ENCODE measurements at regions not wholly inside any gene's neighbourhood (a gene's known extent, or its start where the extent isn't known, plus 50 kb on each side); places are given as distances from the start of the nearest gene placed in this dataset.
"Not testable (repeated sequence)": the region's sequence is repeated elsewhere in the genome, so short reads cannot be mapped to it uniquely, and the experiment has no call there.

DNA sequence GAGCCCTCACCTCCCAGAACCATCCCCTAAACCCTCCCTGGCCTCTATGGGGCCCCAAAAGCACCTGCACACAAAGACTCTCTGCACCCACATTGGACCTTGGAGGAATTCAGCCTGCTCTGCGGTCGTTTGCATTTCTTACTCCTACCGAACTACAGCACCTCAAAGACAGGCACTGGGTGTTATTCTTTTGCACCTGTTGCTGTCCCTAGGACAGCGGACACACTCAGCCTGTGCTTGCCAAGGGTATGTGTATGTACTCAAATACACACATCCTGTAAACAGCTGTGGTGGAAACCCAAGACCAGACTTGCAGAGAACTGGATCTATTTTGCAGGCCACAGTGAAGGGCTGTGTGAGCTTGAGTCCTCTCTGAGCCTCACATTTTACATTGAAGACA, 54.2 kb upstream of the LGALS9B start:
- not testable (repeated sequence) for DNase-seq, ATAC-seq

DNA sequence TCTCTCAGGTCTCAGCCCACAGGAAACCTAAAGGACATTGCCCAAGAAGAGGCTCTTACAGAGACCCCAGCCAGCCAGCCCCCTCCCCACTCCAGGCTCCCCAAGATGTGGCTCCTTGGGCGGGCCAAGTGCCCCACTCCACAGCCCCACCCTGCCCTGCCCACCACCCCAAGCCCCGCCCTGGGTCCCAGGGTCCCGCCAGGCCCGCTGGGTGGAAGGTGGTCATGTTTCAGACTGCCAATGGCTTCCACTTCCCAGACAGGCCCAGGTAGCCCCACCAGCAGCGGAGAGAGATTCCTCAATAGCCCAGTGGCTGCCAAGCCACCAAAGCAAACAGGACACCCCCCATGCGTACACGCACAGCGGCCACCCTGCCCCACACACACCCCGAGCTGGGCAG, 51.1 kb upstream of the LGALS9B start:
- DNase-seq, ATAC-seq: not testable (repeated sequence)

GRCh38 chr17:20517392-20517791, 50.1 kb upstream of the LGALS9B start:
- peak; percentile 10 for DNase-seq
- not testable (repeated sequence) for ATAC-seq

Measured in stimulated activated naive CD8-positive, alpha-beta T cell treated with anti-CD3 and anti-CD28 coated beads, Interleukin-15, Interleukin-2, amounts not matched to agents 100 U/mL and 50 U/mL, for 24 hours (primary cell).